Smooth muscle cell (in vitro differentiated cells): ENCODE measurements at regions not wholly inside any gene's neighbourhood (a gene's known extent, or its start where the extent isn't known, plus 50 kb on each side); places are given as distances from the start of the nearest gene placed in this dataset.

Experiments
- DNase-seq: peaks from one replicate; lab custom pipeline; 2025; ENCODE audit not compliant: unreplicated experiment; lab: John Stamatoyannopoulos, UW
- H2AFZ ChIP-seq: fragments of 200-600 bp; sonication (generic); 2 replicates; pipeline ENCODE4 v1.6.0; 2016; ENCODE audit warnings: antibody characterized with exemption, low read depth, mild to moderate bottlenecking
- H3F3A ChIP-seq: fragments of 200-600 bp; sonication (generic); 2 replicates; pipeline ENCODE4 v1.6.0; 2017; ENCODE audit warnings: antibody characterized with exemption, low read depth
- H3K27ac ChIP-seq: fragments of 200-600 bp; sonication (generic); 2 replicates; pipeline ENCODE4 v1.5.1; 2016; ENCODE audit warnings: low read depth, mild to moderate bottlenecking
- H3K27me3 ChIP-seq: fragments of 200-600 bp; sonication (generic); 2 replicates; pipeline ENCODE4 v1.6.1; 2016; ENCODE audit warnings: low read depth, mild to moderate bottlenecking
- H3K36me3 ChIP-seq: fragments of 200-600 bp; sonication (generic); 2 replicates; pipeline ENCODE4 v1.5.1; 2016; ENCODE audit warnings: low read depth
- H3K4me1 ChIP-seq: fragments of 200-600 bp; sonication (generic); 2 replicates; pipeline ENCODE4 v1.5.1; 2016; ENCODE audit warnings: low read depth
- H3K4me2 ChIP-seq: fragments of 200-600 bp; sonication (generic); 2 replicates; pipeline ENCODE4 v1.6.0; 2016; ENCODE audit warnings: mild to moderate bottlenecking
- H3K4me3 ChIP-seq: fragments of 200-600 bp; sonication (generic); 2 replicates; pipeline ENCODE4 v1.5.1; 2016; ENCODE audit warnings: mild to moderate bottlenecking
- H3K79me2 ChIP-seq: fragments of 200-600 bp; sonication (generic); 2 replicates; pipeline ENCODE4 v1.6.0; 2016; ENCODE audit warnings: low read depth, mild to moderate bottlenecking
- H3K9ac ChIP-seq: fragments of 200-600 bp; sonication (generic); 2 replicates; pipeline ENCODE4 v1.6.0; 2016; ENCODE audit warnings: low read depth
- H3K9me3 ChIP-seq: fragments of 200-600 bp; sonication (generic); replicated peaks from 2 replicates; pipeline ENCODE4 v1.5.1; 2016; ENCODE audit warnings: low read depth
- H4K20me1 ChIP-seq: fragments of 200-600 bp; sonication (generic); 2 replicates; pipeline ENCODE4 v1.6.0; 2016; ENCODE audit warnings: low read depth
- WGBS: methylation state at CpG from one replicate; pipeline ENCODE4 v1.1.7; 2016; ENCODE audit warnings: low lambda C conversion rate; 5-methylcytosine and 5-hydroxymethylcytosine counted together
- TF ChIP-seq, protein P1 (sequence below): fragments of 200-600 bp; sonication (generic); IDR thresholded peaks from 2 replicates; pipeline ENCODE4 v1.5.1; 2017; ENCODE audit warnings: borderline replicate concordance, mild to moderate bottlenecking, antibody characterized with exemption; ENCODE audit not compliant: insufficient read depth, poor library complexity, severe bottlenecking

- H3K27ac ChIP-seq: no peak overlapping the region
- 79% methylated on average over 4 of the region's 4 CpGs for WGBS
- no peaks in the 10 kb centered on the region for H3K9me3 ChIP-seq
- H3K9ac ChIP-seq: no peak overlapping the region
- no peaks in the 10 kb centered on the region for H3F3A ChIP-seq
- H4K20me1 ChIP-seq: no peaks in the 10 kb centered on the region
- H3K4me2 ChIP-seq: no peak overlapping the region
- H2AFZ ChIP-seq: no peak overlapping the region
- DNase-seq: no peak
- no peaks in the 10 kb centered on the region for H3K36me3 ChIP-seq
- TF ChIP-seq, protein P1, sequence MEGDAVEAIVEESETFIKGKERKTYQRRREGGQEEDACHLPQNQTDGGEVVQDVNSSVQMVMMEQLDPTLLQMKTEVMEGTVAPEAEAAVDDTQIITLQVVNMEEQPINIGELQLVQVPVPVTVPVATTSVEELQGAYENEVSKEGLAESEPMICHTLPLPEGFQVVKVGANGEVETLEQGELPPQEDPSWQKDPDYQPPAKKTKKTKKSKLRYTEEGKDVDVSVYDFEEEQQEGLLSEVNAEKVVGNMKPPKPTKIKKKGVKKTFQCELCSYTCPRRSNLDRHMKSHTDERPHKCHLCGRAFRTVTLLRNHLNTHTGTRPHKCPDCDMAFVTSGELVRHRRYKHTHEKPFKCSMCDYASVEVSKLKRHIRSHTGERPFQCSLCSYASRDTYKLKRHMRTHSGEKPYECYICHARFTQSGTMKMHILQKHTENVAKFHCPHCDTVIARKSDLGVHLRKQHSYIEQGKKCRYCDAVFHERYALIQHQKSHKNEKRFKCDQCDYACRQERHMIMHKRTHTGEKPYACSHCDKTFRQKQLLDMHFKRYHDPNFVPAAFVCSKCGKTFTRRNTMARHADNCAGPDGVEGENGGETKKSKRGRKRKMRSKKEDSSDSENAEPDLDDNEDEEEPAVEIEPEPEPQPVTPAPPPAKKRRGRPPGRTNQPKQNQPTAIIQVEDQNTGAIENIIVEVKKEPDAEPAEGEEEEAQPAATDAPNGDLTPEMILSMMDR: no peak
- no peaks in the 10 kb centered on the region for H3K79me2 ChIP-seq
- H3K4me1 ChIP-seq: no peaks in the 10 kb centered on the region
- H3K4me3 ChIP-seq: no peak overlapping the region
- peaks cover 13% of the 10 kb centered on the region for H3K27me3 ChIP-seq
Measured at GRCh38 chr21:35864039-35864438, 196.3 kb downstream of the SETD4 start.

- Histone ChIP-seq H3F3A (no peaks in the 10 kb centered on the region), H3K27me3 (peaks cover 13% of the 10 kb centered on the region), H3K4me3 (no peak overlapping the region), H3K9ac (no peak overlapping the region), H4K20me1 (no peaks in the 10 kb centered on the region), H3K79me2 (no peaks in the 10 kb centered on the region), H3K36me3 (no peaks in the 10 kb centered on the region), H3K27ac (no peak overlapping the region), H3K4me2 (no peak overlapping the region), H3K9me3 (no peaks in the 10 kb centered on the region), H3K4me1 (no peaks in the 10 kb centered on the region), H2AFZ (no peak overlapping the region)
- WGBS: 71% methylated on average over 1 of the region's 1 CpG
- TF ChIP-seq, protein P1: no peak
- no peak for DNase-seq
Measured at GRCh38 chr21:35862969-35863368, 197.4 kb downstream of the SETD4 start.

- TF ChIP-seq, protein P1: no peak
- H3K4me2 ChIP-seq: no peak overlapping the region
- no peaks in the 10 kb centered on the region for H3K9me3 ChIP-seq
- no peaks in the 10 kb centered on the region for H4K20me1 ChIP-seq
- peaks cover 13% of the 10 kb centered on the region for H3K27me3 ChIP-seq
- H2AFZ ChIP-seq: no peak overlapping the region
- no peaks in the 10 kb centered on the region for H3K79me2 ChIP-seq
- H3K36me3 ChIP-seq: no peaks in the 10 kb centered on the region
- H3K9ac ChIP-seq: no peak overlapping the region
- no peak for DNase-seq
- no peak overlapping the region for H3K4me3 ChIP-seq
- H3K4me1 ChIP-seq: no peaks in the 10 kb centered on the region
- H3F3A ChIP-seq: no peaks in the 10 kb centered on the region
- no peak overlapping the region for H3K27ac ChIP-seq
Measured at GRCh38 chr21:35861661-35862060, 198.7 kb downstream of the SETD4 start.

GRCh38 chr21:35860189-35860869 lies 200.0 kb downstream of the SETD4 start:
- H4K20me1 ChIP-seq: no peaks in the 10 kb centered on the region
- no peak for DNase-seq
- H3K27me3 ChIP-seq: peaks cover 13% of the 10 kb centered on the region
- no peaks in the 10 kb centered on the region for H3K79me2 ChIP-seq
- TF ChIP-seq, protein P1: no peak
- no peak overlapping the region for H2AFZ ChIP-seq
- no peaks in the 10 kb centered on the region for H3K36me3 ChIP-seq
- no peak overlapping the region for H3K4me2 ChIP-seq
- H3K9me3 ChIP-seq: no peaks in the 10 kb centered on the region
- H3F3A ChIP-seq: no peaks in the 10 kb centered on the region
- WGBS: 85% methylated on average over 6 of the region's 6 CpGs
- H3K9ac ChIP-seq: no peak overlapping the region
- H3K4me3 ChIP-seq: no peak overlapping the region
- no peaks in the 10 kb centered on the region for H3K4me1 ChIP-seq
- no peak overlapping the region for H3K27ac ChIP-seq
